ENCODE measurements at regions not wholly inside any gene's neighbourhood (a gene's known extent, or its start where the extent isn't known, plus 50 kb on each side); places are given as distances from the start of the nearest gene placed in this dataset.

GRCh38 chr2:129791712-129792111 is 187.8 kb upstream of the RAB6C start:
- TF ChIP-seq POLR2A (IDR thresholded peaks at IDR 0.05) (no peak), CTCF (IDR thresholded peaks at IDR 0.05) (no peak)

All from Peyer's patch (tissue), 4 donors.